Stimulated activated CD4-positive, alpha-beta T cell treated with anti-CD3 and anti-CD28 coated beads, Interleukin-12 subunit alpha, Interleukin-12 subunit beta, amount 100 ng/mL, for 48 hours (primary cell): ENCODE measurements at regions not wholly inside any gene's neighbourhood (a gene's known extent, or its start where the extent isn't known, plus 50 kb on each side); places are given as distances from the start of the nearest gene placed in this dataset.

Experiments used
- DNase-seq, 3 donors: peaks; one replicate each; pipeline ENCODE4 v3.0.0-alpha.2; 2020; ENCODE audit warnings: low read depth in 2 of 3, low spot score in 1 of 3

DNA sequence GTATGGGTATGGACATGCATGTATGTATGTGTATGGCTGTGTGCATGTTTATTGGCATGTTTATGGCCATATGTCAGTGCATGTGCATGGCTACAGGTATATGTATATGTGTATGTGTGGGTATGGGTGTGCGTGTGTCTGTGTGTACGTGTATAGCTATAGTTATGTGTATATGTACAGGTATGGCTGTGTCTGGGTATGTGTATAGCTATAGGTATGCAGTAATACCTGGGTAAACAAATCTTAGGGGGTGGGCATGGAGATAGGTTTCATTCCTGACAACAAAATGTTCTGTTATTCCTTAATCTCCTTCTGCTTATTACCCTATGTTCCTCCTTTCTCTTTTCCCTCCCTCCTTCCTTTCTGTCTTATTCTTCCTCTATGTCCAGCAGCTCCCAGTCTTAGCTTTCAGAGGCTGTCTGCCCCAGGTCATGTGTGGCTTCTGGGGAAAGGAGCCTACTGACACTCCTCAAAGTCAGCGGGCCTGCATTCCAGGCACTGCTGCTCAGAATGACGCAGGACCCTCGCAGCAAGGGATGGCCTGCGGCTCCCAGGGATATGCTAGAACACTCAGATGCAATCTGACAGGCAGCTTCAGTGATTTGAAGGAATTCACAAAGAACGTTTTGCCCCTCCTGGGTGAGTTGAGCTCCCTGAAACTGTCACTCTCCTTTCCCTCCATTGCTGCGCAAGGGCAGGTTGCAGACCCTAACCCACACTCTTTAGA, 139.3 kb upstream of the PHACTR1 start:
- DNase-seq: no peak

DNA sequence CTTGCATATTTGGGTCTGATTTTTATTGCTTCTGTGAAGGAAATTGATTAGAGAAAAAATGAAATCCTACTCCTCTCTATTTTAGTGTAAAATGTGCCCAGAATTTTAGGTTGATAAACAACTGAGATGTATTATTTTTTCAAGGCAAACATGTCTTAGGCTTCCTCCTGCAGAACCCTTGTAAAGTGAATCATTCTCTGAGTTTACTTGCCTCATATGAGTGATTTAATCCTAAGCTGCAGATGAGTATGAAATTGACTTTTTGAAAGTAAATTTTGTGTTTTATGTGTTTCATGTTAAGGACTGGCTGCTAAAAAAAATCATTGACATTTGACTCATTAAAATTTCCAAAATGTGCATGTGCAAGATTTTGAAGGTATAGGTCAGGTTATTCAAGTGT, 138.5 kb upstream of the PHACTR1 start:
- no peak for DNase-seq

DNA sequence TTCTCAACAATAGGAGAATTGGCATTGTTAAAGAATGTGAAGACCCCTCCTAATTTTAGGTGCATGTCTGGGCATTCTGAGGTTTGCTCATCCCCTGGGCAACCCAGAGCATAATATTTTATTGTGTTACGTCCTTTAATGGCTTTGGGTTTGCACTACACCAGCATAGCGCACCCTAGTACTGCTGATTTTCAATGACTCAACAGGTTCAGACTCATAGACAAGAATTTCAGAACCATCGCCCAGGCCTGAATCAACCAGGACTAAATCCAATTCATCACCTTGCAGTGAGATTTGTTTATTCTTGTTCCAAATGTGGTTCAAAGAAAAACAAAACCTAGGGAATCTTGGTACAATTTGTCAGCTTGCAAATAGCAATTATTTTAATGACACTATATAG, 137.8 kb upstream of the PHACTR1 start:
- DNase-seq: no peak

DNA sequence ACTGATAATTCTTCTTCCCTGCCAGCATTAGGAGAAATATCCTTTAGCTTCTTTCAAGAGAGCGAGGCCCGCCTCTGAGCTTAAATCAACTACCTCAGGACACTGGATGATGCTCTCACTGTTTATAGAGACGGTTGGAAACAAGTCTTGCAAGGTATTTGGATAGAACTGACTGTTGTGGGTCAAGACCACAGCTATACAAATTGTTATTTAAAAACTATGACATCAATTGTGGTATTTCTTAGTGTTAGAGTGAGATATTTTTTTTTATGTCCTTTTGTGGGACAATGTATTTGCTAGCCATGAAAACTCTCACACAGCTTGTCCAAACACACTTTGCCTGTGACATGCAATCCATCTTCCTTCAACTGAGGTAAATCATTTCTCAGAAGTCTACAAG, 136.3 kb upstream of the PHACTR1 start:
- DNase-seq: no peak

DNA sequence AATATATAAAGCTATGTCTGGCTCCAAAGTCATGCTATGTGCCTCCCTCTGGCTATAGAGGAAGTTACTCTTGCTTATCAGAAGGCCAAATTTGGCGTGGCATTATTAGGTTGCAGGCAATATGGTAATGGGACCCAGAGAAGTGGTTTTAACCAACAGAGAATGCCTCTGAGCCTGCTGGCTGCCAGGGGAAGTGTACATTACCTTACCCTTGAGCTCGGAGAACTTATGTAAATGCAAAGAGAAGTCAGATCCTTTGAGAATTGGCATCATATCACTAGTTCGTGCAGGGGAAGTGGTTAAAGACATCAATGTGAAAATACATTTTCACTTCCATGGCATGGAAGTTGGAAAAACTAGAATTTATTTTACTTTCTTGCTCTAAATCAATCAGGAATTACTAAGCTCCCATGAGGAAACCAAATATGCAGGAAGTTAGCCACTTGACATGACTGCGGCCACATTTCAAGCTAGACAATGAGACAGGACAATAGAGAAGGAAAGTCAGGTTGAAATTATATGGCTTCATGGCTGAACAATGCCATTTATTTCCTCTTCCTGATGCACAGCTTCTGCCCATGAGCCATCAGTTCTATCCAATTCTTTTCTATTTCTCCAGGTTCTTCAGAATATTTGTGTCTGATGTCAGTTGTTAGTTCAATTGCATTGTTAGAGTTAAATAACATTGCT, 134.0 kb upstream of the PHACTR1 start:
- DNase-seq: no peak

DNA sequence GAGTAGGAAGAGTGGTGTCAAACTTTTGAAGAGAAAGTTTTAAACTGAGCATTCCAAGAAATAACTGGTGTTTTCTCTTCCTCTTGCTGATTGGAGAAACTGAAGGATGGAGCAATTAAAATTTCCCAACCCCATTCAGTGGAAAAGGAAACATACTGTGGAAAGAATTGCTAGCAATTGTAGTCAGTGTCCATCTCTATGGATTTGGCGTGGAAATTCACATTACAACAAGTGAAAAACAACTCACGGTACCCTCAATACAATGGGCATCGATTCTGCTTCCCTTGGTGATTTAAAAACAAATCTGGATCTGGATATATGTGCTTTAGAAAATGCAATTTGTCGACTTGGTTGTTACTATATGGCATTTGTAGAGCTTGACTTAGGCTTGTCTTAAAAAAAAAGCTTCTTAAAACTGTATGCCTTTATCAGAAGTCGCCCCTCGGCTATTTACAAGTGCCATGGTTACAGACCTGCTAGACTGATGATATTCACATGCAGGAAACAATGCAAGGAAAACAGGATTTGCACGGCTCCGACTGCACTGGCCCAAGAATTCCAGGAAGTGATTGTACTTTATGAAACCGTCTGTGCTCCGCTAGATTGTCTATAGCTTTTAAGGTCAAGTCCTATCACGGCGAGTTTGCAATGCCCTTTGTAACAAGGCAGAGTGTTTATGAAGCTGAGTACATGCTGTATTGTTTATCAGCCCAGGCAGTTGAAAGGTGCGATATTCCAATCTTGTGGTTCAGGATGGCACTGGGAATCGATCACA, 131.7 kb upstream of the PHACTR1 start:
- DNase-seq: no peak

DNA sequence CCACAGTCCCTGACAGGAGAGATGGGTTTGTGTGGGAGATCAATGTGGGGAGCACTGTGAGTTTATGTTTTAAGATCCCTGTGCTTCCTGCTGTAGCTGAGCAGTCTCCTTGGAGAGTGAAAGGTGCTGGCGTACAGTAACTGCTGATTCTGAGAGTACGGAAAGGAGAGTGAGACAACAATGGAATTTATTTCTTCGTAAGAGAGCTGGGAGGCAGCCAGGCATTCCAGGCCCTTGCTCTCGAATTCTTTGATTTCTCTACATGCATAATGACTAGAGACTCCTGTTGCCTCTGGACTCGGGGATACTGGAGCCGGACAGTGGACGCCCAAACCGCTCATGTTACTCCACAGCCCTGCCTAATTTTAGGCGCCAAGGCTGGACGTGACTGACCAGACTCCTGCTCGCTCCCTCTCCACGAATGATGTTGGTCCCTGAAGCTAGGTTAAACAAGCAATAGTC, 131.0 kb upstream of the PHACTR1 start:
- DNase-seq: no peak

DNA sequence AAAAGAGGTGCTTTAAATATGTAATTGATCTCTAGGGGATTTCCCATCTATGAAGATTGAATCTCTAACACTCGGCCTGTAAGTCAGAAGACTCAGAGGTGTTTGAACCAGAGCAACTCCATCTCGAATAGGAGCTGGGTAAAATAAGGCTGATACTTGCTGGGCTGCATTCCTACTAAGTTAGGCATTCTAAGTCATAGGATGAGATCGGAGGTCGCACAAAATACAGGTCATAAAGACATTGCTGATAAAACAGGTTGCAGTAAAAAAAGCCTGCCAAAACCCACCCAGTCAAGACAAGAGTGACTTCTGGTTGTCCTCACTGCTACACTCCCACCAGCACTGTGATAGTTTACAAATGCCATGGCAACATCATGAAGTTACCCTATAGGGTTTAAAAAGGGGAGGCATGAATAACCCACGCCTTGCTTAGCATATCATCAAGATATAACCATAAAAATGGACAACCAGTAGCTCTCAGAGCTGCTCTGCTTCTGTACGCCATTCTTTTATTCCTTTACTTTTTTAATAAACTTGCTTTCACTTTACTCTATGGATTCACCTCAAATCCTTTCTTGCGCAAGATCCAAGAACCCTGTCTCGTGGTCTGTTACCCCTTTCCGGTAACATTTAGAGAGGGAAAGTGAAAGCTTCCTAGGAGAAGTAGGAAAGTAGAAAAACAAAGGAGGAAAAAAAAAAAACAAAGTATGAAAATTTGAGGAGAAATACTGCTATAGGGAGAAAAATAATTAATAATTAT, 129.7 kb upstream of the PHACTR1 start:
- no peak for DNase-seq

DNA sequence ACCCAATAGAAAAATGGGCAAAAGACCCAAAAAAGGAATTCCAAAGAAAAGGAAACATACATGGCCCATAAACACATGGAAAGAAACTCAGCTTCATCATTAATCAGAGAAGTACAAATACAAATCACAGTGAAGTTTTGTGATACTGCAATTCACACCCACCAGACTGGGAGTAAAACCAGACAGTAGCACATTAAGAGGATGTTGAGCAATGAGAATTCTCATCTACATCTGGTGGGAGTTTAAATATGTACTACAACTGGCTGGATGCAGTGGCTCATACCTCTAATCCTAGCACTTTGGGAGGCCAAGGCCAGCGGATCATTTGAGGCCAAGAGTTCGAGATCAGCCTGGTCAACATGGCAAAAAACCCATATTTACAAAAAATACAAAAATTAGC, 125.7 kb upstream of the PHACTR1 start:
- DNase-seq: no peak

DNA sequence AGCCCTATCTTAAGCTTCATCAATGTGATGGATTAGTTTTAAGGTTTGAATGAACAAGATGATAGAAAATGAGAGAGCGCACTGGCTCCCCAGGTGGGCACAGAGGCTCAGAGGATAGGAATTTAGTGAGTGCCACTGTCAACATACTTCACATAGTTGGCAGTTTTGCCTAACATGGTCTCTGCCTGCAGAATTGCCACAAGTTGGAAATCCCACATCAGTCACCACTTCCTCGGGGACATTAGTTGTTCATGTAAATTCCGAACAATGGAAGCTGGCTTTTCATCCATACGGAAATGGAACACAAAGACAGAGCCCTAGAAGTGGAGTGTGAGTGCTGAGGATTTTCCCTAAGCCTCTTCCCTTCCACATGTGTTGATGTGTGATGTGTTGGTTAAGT, 123.9 kb upstream of the PHACTR1 start:
- no peak for DNase-seq

DNA sequence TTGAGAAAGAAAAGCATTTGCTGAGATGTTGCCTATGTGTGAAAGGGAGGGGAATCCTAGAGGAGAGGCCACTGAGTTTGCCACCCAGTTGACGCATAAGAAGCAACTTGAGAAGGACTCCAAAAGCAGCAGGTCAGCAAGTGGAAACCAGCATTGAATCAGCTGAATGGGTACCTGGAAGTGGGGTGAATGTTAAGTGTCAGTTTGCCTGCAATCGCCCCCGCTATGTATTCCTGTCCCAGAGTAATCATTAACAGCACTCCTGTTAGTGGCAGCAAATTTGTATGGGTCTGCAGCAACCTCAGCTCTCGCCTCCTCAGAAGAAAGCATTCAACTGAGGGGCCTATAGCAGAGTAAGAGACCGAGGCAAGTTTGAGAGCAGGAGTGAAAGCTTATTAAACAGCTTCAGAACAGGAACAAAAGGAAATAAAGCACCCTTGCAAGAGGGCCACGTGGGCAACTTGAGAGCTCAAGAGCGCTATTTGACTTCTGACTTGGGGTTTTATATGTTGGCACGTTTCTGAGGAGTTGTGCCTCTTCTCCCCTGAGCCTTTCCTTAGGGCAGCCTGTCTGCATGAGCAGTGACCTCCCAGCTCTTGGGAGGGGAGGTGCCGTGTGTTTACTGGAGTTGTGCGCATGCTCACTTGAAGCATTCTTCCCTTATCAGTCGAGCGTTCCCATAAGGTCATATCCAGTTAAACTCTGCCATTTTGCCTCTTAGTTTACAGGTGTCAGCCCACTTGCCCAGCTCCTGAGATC, 122.6 kb upstream of the PHACTR1 start:
- no peak for DNase-seq

DNA sequence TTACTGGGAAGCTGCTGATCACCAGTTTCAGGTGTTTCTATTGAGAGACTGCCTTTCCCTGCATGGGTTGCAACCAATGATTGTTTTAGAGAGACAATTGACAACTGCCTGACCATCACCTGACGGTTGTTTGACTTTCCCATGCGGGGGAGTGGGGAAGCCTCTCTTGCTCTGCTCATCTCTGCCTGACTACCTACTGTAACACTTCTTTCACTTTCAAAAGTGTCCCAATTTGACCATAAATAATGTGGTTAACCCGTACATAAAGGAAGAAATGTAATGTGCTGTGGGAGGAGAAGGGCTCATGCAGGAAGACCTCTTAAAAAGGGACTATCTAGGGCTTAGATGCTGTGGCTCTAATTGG, 122.1 kb upstream of the PHACTR1 start:
- DNase-seq: no peak

DNA sequence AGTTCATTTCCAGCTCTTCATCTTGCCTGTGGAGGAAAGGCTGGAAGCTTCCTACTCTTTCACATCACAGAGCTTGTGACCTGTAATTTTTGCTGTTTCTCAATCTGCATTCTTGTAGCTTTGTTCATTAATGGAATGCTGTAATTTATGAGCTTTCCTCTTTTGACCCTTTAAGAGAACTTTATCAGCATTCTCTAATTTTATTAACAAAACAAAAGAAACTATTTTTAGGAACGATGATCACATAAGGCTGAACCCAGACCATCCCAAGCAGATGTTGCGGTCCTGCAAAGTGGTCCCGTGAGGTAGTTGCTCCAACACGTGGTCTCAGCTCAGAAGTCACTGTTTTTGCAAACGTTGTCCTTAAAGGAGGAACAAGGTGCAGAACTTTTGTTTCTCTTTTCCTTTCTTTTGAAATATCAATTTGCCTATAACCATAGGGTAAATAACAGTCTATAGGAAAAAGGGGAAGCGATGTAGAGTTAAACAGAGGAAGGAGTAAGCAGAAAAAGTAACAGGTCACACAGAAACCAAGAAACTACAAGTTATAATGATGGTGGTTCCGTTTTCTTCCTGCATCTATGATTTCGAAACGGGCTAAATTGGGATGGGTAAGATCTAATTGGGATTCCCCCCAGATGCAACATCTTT, 121.3 kb upstream of the PHACTR1 start:
- DNase-seq: no peak

DNA sequence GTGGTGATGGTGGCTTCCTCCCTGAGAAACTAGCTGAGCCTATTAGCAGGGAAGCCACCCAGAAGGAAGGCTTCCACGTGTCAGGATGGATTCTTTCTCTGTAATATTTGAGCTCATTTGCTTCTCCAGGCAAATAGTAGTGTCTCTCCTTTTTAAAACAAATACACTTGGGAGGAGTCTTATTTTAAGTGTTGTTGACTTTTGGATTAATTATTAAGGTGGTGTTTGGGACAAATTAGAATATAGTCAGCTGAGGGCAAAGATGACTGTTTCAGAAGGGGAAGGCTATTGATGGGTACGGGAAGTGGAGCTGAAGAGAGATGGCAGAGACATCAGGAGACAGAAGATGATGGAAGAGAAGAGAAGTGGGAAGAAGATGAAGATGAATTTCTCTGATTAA, 119.8 kb upstream of the PHACTR1 start:
- no peak for DNase-seq

DNA sequence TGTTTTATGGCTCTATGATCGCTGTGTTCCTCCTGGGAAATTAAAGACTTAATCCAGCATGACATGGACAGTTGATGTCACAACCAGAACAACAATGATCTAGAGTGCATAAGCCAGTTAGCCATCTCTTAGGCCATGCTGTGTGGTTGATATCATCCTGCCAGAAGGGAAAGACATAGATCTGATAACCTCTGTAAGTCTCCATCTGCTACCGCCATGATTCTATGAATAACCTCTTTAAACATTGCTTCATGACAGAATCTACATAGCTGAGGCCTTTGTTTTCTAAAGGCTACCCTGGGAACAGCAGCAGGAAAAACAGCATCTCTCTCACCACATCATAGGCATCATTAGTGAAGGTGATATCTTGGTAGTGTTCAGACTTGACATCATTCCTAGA, 117.6 kb upstream of the PHACTR1 start:
- DNase-seq: no peak

DNA sequence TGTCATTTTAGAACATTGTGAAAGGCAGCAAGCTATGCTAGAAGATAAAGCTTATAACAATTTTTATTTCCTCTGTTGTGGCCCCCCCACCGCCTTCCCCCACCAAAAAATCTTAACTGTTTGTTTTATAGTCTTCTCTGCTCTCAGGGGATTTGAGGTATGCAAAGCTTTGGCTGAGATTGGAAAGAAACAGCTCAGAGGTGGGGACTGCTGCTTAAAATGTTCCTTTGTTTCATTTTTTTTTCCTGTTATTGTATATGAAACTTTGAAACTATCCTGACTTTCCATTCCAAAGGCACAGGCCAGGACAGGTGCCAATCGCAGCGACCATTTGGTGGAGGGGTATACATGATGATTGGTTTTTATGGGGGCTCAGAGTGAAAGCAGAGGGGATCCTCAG, 114.7 kb upstream of the PHACTR1 start:
- no peak for DNase-seq

DNA sequence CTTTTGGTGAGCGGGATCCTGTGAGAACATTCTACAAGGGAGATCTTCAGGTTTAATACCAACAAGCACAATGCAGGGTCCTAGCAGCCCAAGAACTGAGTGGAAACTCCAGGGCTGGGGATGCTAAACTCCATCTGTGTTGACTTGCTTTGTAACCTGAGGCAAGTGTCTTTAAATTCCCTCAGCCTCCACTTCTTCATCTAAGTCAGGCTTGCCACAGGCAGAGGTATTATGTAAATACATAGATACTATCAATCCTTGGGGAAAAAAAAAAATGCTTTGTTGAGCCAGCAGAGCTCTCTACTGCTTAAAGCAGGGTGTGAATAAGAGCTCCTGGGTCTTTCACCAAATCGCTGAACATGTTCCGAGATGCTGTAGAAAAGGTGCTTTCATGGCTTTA, 114.2 kb upstream of the PHACTR1 start:
- DNase-seq: no peak

DNA sequence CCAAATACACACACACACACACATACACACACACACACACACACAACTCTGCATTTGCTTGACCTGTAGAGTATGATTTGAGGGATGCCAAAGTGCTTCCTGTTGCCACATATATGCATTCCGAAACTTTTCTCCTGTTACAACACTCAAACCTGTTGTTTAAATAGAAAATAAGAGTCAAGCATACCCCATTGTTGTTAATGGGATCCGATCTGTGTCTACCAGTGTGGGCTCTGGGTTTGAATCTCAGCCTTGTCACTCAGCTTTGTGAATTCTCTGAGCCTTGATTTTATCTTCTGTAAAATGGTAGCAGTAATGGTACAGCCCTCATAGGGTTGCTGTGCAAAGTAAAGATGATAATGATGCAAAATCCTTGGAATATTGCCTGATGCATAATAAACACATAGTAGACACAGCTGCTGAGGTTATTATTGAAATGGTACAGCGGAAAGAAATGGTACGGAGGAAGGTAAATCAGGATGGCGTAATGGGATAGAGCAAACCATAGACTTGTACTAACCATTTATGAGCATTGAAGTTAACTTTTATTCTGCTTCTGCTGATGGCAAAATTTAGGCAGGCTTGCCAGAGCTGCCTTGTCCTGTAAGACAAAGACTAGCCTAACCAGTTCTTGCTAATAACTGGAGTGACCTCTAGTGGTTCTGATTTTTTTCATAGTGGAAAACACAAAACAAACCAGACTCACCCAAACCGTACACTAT, 113.5 kb upstream of the PHACTR1 start:
- DNase-seq: no peak

DNA sequence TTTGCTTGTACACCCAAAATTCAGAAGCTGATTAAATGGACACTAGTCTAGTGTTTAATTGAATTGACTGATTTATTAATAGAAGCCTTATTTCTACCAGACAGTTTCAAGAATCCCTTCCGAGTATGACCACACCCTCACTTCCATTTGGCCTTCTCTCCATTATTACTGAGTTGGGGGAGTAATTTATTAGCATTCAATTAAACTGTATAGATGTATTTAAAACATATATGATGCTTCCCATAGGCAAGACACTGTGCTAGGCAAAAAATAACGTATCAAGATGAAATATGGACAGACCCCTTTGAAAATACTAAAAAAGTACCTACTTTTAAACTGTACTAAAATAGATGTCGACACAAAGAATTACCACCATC, 112.9 kb upstream of the PHACTR1 start:
- DNase-seq: no peak

DNA sequence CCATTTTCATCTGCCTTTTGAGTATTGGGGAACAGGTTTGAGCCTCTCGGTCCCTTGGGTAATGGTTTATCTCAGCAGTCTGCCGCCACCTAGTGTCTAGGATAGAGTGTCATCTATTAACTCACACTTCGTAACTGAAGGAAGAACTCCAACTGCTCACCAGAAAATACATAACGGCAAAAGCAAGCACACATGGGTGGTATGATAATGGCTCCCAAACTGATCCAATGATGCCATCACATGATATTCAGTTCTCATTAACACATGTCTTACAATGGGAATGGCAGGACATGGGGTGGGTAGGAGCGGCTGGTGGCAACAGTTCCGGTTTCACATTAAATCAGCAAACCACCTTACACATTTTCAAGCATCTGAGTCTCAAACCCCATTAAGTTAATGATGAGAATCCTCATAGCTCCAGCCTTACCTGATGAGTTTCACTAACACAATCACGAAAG, 110.7 kb upstream of the PHACTR1 start:
- DNase-seq: peak; percentile 9 to 38 (median 11)
